ENCODE measurements at regions not wholly inside any gene's neighbourhood (a gene's known extent, or its start where the extent isn't known, plus 50 kb on each side); places are given as distances from the start of the nearest gene placed in this dataset.

GRCh38 chr4:107247738-107248137 is 211.6 kb upstream of the DKK2 start:
- no peak overlapping the region for H3K4me3 ChIP-seq (ENCODE audit: low read depth, low read length)
- no peak for TF ChIP-seq CTCF (IDR thresholded peaks at IDR 0.05; ENCODE audit: low read depth, low read length, missing control alignments)
- no peak for DNase-seq (ENCODE audit: low read depth)

- no peak for TF ChIP-seq CTCF (IDR thresholded peaks at IDR 0.05; ENCODE audit: low read depth, low read length, missing control alignments)
- no peak for DNase-seq (ENCODE audit: low read depth)
- no peak overlapping the region for H3K4me3 ChIP-seq (ENCODE audit: low read depth, low read length)
Measured at GRCh38 chr4:107246761-107247160, 210.6 kb upstream of the DKK2 start.

- no peak for TF ChIP-seq CTCF (IDR thresholded peaks at IDR 0.05; ENCODE audit: low read depth, low read length, missing control alignments)
- H3K4me3 ChIP-seq (ENCODE audit: low read depth, low read length) = no peak overlapping the region
- no peak for DNase-seq (ENCODE audit: low read depth)
Measured at GRCh38 chr4:107243141-107243781, 207.1 kb upstream of the DKK2 start.

- no peak for TF ChIP-seq CTCF (IDR thresholded peaks at IDR 0.05; ENCODE audit: low read depth, low read length, missing control alignments)
- no peak for DNase-seq (ENCODE audit: low read depth)
- H3K4me3 ChIP-seq (ENCODE audit: low read depth, low read length) = no peak overlapping the region
Measured at GRCh38 chr4:107220976-107221375, 184.9 kb upstream of the DKK2 start.

GRCh38 chr4:107219681-107220080 is 183.6 kb upstream of the DKK2 start:
- no peak for DNase-seq (ENCODE audit: low read depth)
- no peak for TF ChIP-seq CTCF (IDR thresholded peaks at IDR 0.05; ENCODE audit: low read depth, low read length, missing control alignments)
- H3K4me3 ChIP-seq (ENCODE audit: low read depth, low read length) = no peak overlapping the region

GRCh38 chr4:107216379-107216778 is 180.3 kb upstream of the DKK2 start:
- DNase-seq (ENCODE audit: low read depth) = no peak
- no peak for TF ChIP-seq CTCF (IDR thresholded peaks at IDR 0.05; ENCODE audit: low read depth, low read length, missing control alignments)
- no peak overlapping the region for H3K4me3 ChIP-seq (ENCODE audit: low read depth, low read length)

GRCh38 chr4:107215222-107215621 is 179.1 kb upstream of the DKK2 start:
- TF ChIP-seq CTCF (IDR thresholded peaks at IDR 0.05; ENCODE audit: low read depth, low read length, missing control alignments) = no peak
- H3K4me3 ChIP-seq (ENCODE audit: low read depth, low read length) = no peak overlapping the region

More at GRCh38 chr4:107215222-107215621, 179.1 kb upstream of the DKK2 start:
- DNase-seq (ENCODE audit: low read depth) = no peak

Measured in GM12864 (cell line).